Endodermal cell (in vitro differentiated cells): ENCODE measurements at regions not wholly inside any gene's neighbourhood (a gene's known extent, or its start where the extent isn't known, plus 50 kb on each side); places are given as distances from the start of the nearest gene placed in this dataset.

Source experiments
- DNase-seq: peaks from one replicate; pipeline ENCODE4 v3.0.0-alpha.2; 2017
- H3K27ac ChIP-seq: 2 replicates; pipeline ENCODE4 v1.5.1; 2013; ENCODE audit warnings: mild to moderate bottlenecking, low read depth, low read length, moderate library complexity
- H3K27me3 ChIP-seq: 2 replicates; pipeline ENCODE4 v1.6.1; 2013; ENCODE audit warnings: mild to moderate bottlenecking, low read length, moderate library complexity; ENCODE audit not compliant: insufficient read depth, control insufficient read depth, poor library complexity, severe bottlenecking
- H3K36me3 ChIP-seq: 2 replicates; pipeline ENCODE4 v1.7.0; 2013; ENCODE audit warnings: mild to moderate bottlenecking, low read length, moderate library complexity; ENCODE audit not compliant: control insufficient read depth, insufficient read depth
- H3K4me1 ChIP-seq: one replicate; pipeline ENCODE4 v1.7.0; 2013; ENCODE audit warnings: low read length; ENCODE audit not compliant: control insufficient read depth, insufficient read depth
- H3K4me3 ChIP-seq: 2 replicates; pipeline ENCODE4 v1.5.1; 2013; ENCODE audit warnings: mild to moderate bottlenecking, low read length, moderate library complexity
- H3K9ac ChIP-seq: 2 replicates; pipeline ENCODE4 v1.6.1; 2013; ENCODE audit warnings: mild to moderate bottlenecking, low read length, moderate library complexity; ENCODE audit not compliant: poor library complexity, severe bottlenecking; ENCODE audit errors: extremely low read depth
- H3K9me3 ChIP-seq: 2 replicates; pipeline ENCODE4 v1.6.1; 2013; ENCODE audit warnings: mild to moderate bottlenecking, low read length, moderate library complexity; ENCODE audit not compliant: control insufficient read depth
- H3K27ac Mint-ChIP-seq: 2 replicates; pipeline ENCODE4 v1.8.0; 2020; ENCODE audit warnings: mixed read lengths
- H3K27me3 Mint-ChIP-seq: 2 replicates; pipeline ENCODE4 v1.8.0; 2021; ENCODE audit warnings: mild to moderate bottlenecking, mixed read lengths; ENCODE audit not compliant: insufficient read depth
- H3K36me3 Mint-ChIP-seq: 2 replicates; pipeline ENCODE4 v1.8.0; 2020; ENCODE audit warnings: low read depth, mixed read lengths
- H3K4me1 Mint-ChIP-seq: 2 replicates; pipeline ENCODE4 v1.8.0; 2020; ENCODE audit warnings: mixed read lengths
- H3K4me3 Mint-ChIP-seq: 2 replicates; pipeline ENCODE4 v1.8.0; 2020; ENCODE audit warnings: mild to moderate bottlenecking, moderate library complexity, mixed read lengths
- H3K9me3 Mint-ChIP-seq: 2 replicates; pipeline ENCODE4 v1.8.0; 2020; ENCODE audit warnings: mild to moderate bottlenecking, mixed read lengths
- CTCF ChIP-seq: fragments of 200-600 bp; sonication (generic); conservative IDR thresholded peaks from 2 replicates; pipeline ENCODE4 v1.5.0; 2021; ENCODE audit warnings: antibody characterized with exemption, mild to moderate bottlenecking
- WGBS, 2 experiments: methylation state at CpG; one replicate each; pipeline versions ENCODE4 v1.1.5 to v1.1.7; 2013; ENCODE audit warnings: missing lambda C conversion rate in 2 of 2, mixed read lengths in 1 of 2; ENCODE audit not compliant: insufficient coverage in 1 of 2, insufficient read length in 1 of 2; 5-methylcytosine and 5-hydroxymethylcytosine counted together

DNA sequence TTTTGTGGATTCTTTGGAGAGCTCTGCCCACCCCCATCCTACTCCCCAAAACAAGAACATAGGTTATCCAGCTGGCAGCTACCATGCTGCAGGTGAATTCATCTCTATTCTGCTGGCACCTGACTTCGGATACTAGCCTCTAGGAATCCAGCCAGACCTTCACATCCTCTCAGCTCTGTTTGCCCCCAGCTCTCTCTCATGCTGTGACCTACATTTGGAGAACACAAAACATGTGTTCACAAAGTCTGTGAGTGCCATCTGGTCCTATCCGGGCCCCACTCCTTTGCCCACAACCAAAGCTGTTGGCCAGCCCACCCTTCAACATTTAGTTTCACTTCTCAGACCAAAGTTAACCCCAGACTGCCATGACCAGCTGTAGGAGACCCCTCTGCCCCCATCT lies 89.4 kb upstream of the C3orf80 start:
- Mint-ChIP-seq H3K27me3 (no peaks in the 10 kb centered on the region), H3K27ac (no peak overlapping the region), H3K4me3 (no peak overlapping the region), H3K4me1 (peaks cover 6% of the 10 kb centered on the region), H3K36me3 (no peaks in the 10 kb centered on the region), H3K9me3 (no peaks in the 10 kb centered on the region)
- DNase-seq, result no peak
- Histone ChIP-seq H3K9me3 (no peaks in the 10 kb centered on the region), H3K27ac (no peak overlapping the region), H3K9ac (no peak overlapping the region), H3K4me3 (no peak overlapping the region), H3K36me3 (no peaks in the 10 kb centered on the region), H3K27me3 (no peaks in the 10 kb centered on the region), H3K4me1 (no peaks in the 10 kb centered on the region)
- TF ChIP-seq CTCF, result no peak
- WGBS, 2 experiments, result 87 to 91% methylated on average over 1 to 2 of the region's 2 CpGs

DNA sequence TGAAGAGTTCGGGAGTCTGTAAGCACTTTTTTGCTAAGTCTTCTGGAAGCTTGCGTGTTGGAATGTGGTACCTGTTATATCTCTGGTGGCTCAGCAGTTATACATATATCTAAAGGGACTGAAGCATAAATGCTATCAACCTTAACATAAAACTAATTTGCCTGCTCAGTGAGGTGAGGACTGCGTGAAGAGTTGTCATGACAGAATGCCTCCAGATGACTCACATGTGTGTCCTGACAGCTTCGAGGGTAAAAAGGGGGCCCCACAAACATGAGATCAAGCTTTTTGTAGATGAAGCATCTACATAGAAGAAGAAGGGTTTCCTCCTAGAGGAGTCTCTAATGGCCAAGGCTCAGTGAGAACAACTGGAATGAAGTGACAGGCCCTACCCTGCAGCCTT lies 88.8 kb upstream of the C3orf80 start:
- Histone ChIP-seq H3K4me3 (no peak overlapping the region), H3K4me1 (no peaks in the 10 kb centered on the region), H3K27me3 (no peaks in the 10 kb centered on the region), H3K27ac (no peak overlapping the region), H3K9ac (no peak overlapping the region), H3K9me3 (no peaks in the 10 kb centered on the region), H3K36me3 (no peaks in the 10 kb centered on the region)
- no peaks in the 10 kb centered on the region for H3K9me3 Mint-ChIP-seq
- no peak for DNase-seq
- 93 to 98% methylated on average over 2 to 4 of the region's 4 CpGs for WGBS, 2 experiments
- no peak for TF ChIP-seq CTCF
- H3K4me3 Mint-ChIP-seq, result no peak overlapping the region
- H3K27ac Mint-ChIP-seq, result no peak overlapping the region
- no peaks in the 10 kb centered on the region for H3K27me3 Mint-ChIP-seq
- H3K36me3 Mint-ChIP-seq, result no peaks in the 10 kb centered on the region
- H3K4me1 Mint-ChIP-seq, result peaks cover 9% of the 10 kb centered on the region

GRCh38 chr3:160139291-160139690 lies 85.9 kb upstream of the C3orf80 start:
- Histone ChIP-seq H3K27ac (no peak overlapping the region), H3K27me3 (no peaks in the 10 kb centered on the region), H3K9me3 (peaks cover 7% of the 10 kb centered on the region), H3K4me3 (no peak overlapping the region), H3K9ac (no peak overlapping the region), H3K36me3 (no peaks in the 10 kb centered on the region), H3K4me1 (no peaks in the 10 kb centered on the region)
- H3K4me1 Mint-ChIP-seq, result peaks cover 10% of the 10 kb centered on the region
- WGBS, 2 experiments, result 97% methylated on average over 3 of the region's 3 CpGs; no CpG with 5 or more reads in 1 of the 2 experiments
- H3K27ac Mint-ChIP-seq, result no peak overlapping the region
- H3K9me3 Mint-ChIP-seq, result peaks cover 13% of the 10 kb centered on the region
- TF ChIP-seq CTCF, result no peak
- H3K36me3 Mint-ChIP-seq, result no peaks in the 10 kb centered on the region
- H3K4me3 Mint-ChIP-seq, result no peak overlapping the region
- DNase-seq, result no peak
- no peaks in the 10 kb centered on the region for H3K27me3 Mint-ChIP-seq
